CD4-positive, alpha-beta T cell treated with Interleukin-4 for 1 hour (primary cell): ENCODE measurements at regions not wholly inside any gene's neighbourhood (a gene's known extent, or its start where the extent isn't known, plus 50 kb on each side); places are given as distances from the start of the nearest gene placed in this dataset.
"Not testable (repeated sequence)": the region's sequence is repeated elsewhere in the genome, so short reads cannot be mapped to it uniquely, and the experiment has no call there.

ENCODE experiments used
- DNase-seq, 2 donors: peaks; one replicate each; pipeline ENCODE4 v3.0.0-alpha.2; 2020 to 2022

- no peak for DNase-seq
These were observed 230.5 kb downstream of the TM9SF2 start for GRCh38 chr13:99731747-99732146.

- DNase-seq: no peak
These were observed 229.1 kb downstream of the TM9SF2 start for GRCh38 chr13:99730403-99730802.

GRCh38 chr13:99729745-99730144, 228.5 kb downstream of the TM9SF2 start:
- no peak for DNase-seq

- not testable (repeated sequence) for DNase-seq
These were observed 226.4 kb downstream of the TM9SF2 start for GRCh38 chr13:99727651-99728050.

- no peak for DNase-seq
These were observed 225.1 kb downstream of the TM9SF2 start for GRCh38 chr13:99726282-99726894.

- DNase-seq: no peak
These were observed 224.4 kb downstream of the TM9SF2 start for GRCh38 chr13:99725644-99726043.

- DNase-seq: no peak
These were observed 223.6 kb downstream of the TM9SF2 start for GRCh38 chr13:99724633-99725517.

- DNase-seq: no peak
These were observed 222.6 kb downstream of the TM9SF2 start for GRCh38 chr13:99723878-99724277.

GRCh38 chr13:99722931-99723330, 221.7 kb downstream of the TM9SF2 start:
- DNase-seq: no peak

GRCh38 chr13:99722338-99722818, 221.1 kb downstream of the TM9SF2 start:
- no peak for DNase-seq

- no peak for DNase-seq
These were observed 220.5 kb downstream of the TM9SF2 start for GRCh38 chr13:99721606-99722337.

GRCh38 chr13:99717959-99718674, 216.8 kb downstream of the TM9SF2 start:
- DNase-seq: no peak

- no peak for DNase-seq
These were observed 207.9 kb downstream of the TM9SF2 start for GRCh38 chr13:99709134-99709533.

- no peak for DNase-seq
These were observed 203.1 kb downstream of the TM9SF2 start for GRCh38 chr13:99704390-99704789.

- DNase-seq: no peak
These were observed 202.6 kb downstream of the TM9SF2 start for GRCh38 chr13:99703908-99704307.

GRCh38 chr13:99702687-99703319, 201.5 kb downstream of the TM9SF2 start:
- no peak for DNase-seq

GRCh38 chr13:99700468-99700867, 199.2 kb downstream of the TM9SF2 start:
- DNase-seq: no peak

- no peak for DNase-seq
These were observed 197.5 kb downstream of the TM9SF2 start for GRCh38 chr13:99698816-99699099.

- no peak for DNase-seq
These were observed 196.9 kb downstream of the TM9SF2 start for GRCh38 chr13:99698010-99698815.

- no peak for DNase-seq
These were observed 194.6 kb downstream of the TM9SF2 start for GRCh38 chr13:99695857-99696256.

- DNase-seq: no peak
These were observed 192.8 kb downstream of the TM9SF2 start for GRCh38 chr13:99693852-99694611.
